ENCODE measurements at regions not wholly inside any gene's neighbourhood (a gene's known extent, or its start where the extent isn't known, plus 50 kb on each side); places are given as distances from the start of the nearest gene placed in this dataset.

GRCh38 chr4:187814737-187815465 lies 180.7 kb upstream of the ZFP42 start:
- FAIRE-seq (no peak), DNase-seq (ENCODE audit: low read depth, low spot score) (no peak)
- peak overlapping the region; percentile 5 for H3K4me2 ChIP-seq (ENCODE audit: control insufficient read depth, extremely low read depth, insufficient read depth, low read depth, low read length)
- dilution Hi-C loops (cut with MboI; ENCODE audit: extremely low pct_ligation_motif_present, low sequenced_read_pairs) = no loop called here
- no peaks in the 10 kb centered on the region for H3K27me3 ChIP-seq (ENCODE audit: control insufficient read depth, extremely low read depth, insufficient read depth, low read length)
- H3K4me3 ChIP-seq (ENCODE audit: control insufficient read depth in 2 of 3, extremely low read depth in 1 of 3, insufficient read depth in 2 of 3, low read depth in 1 of 3, low read length in 3 of 3) = peak overlapping the region in 2 of 3 experiments; percentile 34 to 51
- no peaks in the 10 kb centered on the region for H3K79me2 ChIP-seq (ENCODE audit: control insufficient read depth, insufficient read depth, low read length)
- no peaks in the 10 kb centered on the region for H3K36me3 ChIP-seq (ENCODE audit: control insufficient read depth in 2 of 2, extremely low read depth in 1 of 2, insufficient read depth in 2 of 2, low read length in 2 of 2)
- H3K9ac ChIP-seq (ENCODE audit: control insufficient read depth, extremely low read depth, insufficient read depth, low read length) = peak overlapping the region; percentile 52
- H3K4me1 ChIP-seq (ENCODE audit: control insufficient read depth, extremely low read depth, insufficient read depth, low read length) = no peaks in the 10 kb centered on the region
- H3K9me3 ChIP-seq (ENCODE audit: control insufficient read depth, low read depth, low read length) = no peaks in the 10 kb centered on the region
- TF ChIP-seq CTCF (optimal IDR thresholded peaks at IDR 0.05 in 1 of 3, IDR thresholded peaks at IDR 0.05 in 1 of 3, conservative IDR thresholded peaks at IDR 0.05 in 1 of 3; ENCODE audit: extremely low read depth in 1 of 3, insufficient read depth in 2 of 3, low read length in 3 of 3) (no peak), EZH2 (IDR thresholded peaks at IDR 0.05; ENCODE audit: low read length) (no peak)
- peak overlapping the region; percentile 47 for H3K27ac ChIP-seq (ENCODE audit: control insufficient read depth, insufficient read depth, low read length)
- no peaks in the 10 kb centered on the region for H3K9me1 ChIP-seq (ENCODE audit: control insufficient read depth, extremely low read depth, insufficient read depth, low read length)
- H2AFZ ChIP-seq (ENCODE audit: control insufficient read depth, low read length) = peak overlapping the region; percentile 52
- H4K20me1 ChIP-seq (ENCODE audit: control insufficient read depth, extremely low read depth, insufficient read depth, low read length) = no peaks in the 10 kb centered on the region

- Histone ChIP-seq H3K36me3 (ENCODE audit: control insufficient read depth in 2 of 2, extremely low read depth in 1 of 2, insufficient read depth in 2 of 2, low read length in 2 of 2) (no peaks in the 10 kb centered on the region), H2AFZ (ENCODE audit: control insufficient read depth, low read length) (no peak overlapping the region), H3K9me3 (ENCODE audit: control insufficient read depth, low read depth, low read length) (peaks cover 2% of the 10 kb centered on the region), H3K4me1 (ENCODE audit: control insufficient read depth, extremely low read depth, insufficient read depth, low read length) (no peaks in the 10 kb centered on the region), H4K20me1 (ENCODE audit: control insufficient read depth, extremely low read depth, insufficient read depth, low read length) (no peaks in the 10 kb centered on the region), H3K9ac (ENCODE audit: control insufficient read depth, extremely low read depth, insufficient read depth, low read length) (no peak overlapping the region), H3K9me1 (ENCODE audit: control insufficient read depth, extremely low read depth, insufficient read depth, low read length) (no peaks in the 10 kb centered on the region), H3K4me3 (ENCODE audit: control insufficient read depth in 2 of 3, extremely low read depth in 1 of 3, insufficient read depth in 2 of 3, low read depth in 1 of 3, low read length in 3 of 3) (no peak overlapping the region), H3K4me2 (ENCODE audit: control insufficient read depth, extremely low read depth, insufficient read depth, low read depth, low read length) (no peak overlapping the region), H3K27me3 (ENCODE audit: control insufficient read depth, extremely low read depth, insufficient read depth, low read length) (no peaks in the 10 kb centered on the region), H3K27ac (ENCODE audit: control insufficient read depth, insufficient read depth, low read length) (no peak overlapping the region), H3K79me2 (ENCODE audit: control insufficient read depth, insufficient read depth, low read length) (no peaks in the 10 kb centered on the region)
- DNase-seq (ENCODE audit: low read depth, low spot score) = no peak
- no peak for FAIRE-seq
- dilution Hi-C loops (cut with MboI; ENCODE audit: extremely low pct_ligation_motif_present, low sequenced_read_pairs) = no loop called here
- no peak for TF ChIP-seq EZH2 (IDR thresholded peaks at IDR 0.05; ENCODE audit: low read length)
- no peak for TF ChIP-seq CTCF (optimal IDR thresholded peaks at IDR 0.05 in 1 of 3, IDR thresholded peaks at IDR 0.05 in 1 of 3, conservative IDR thresholded peaks at IDR 0.05 in 1 of 3; ENCODE audit: extremely low read depth in 1 of 3, insufficient read depth in 2 of 3, low read length in 3 of 3)
These were observed 168.8 kb upstream of the ZFP42 start for GRCh38 chr4:187826725-187827124.
